Endothelial cell of umbilical vein (primary cell): ENCODE measurements at regions not wholly inside any gene's neighbourhood (a gene's known extent, or its start where the extent isn't known, plus 50 kb on each side); places are given as distances from the start of the nearest gene placed in this dataset.

Source experiments
- BruUV-seq: library from RNA; stranded (reverse); fragments of 400-500 nt; replicated peaks from 2 replicates; lab custom pipeline; 2021; lab: Mats Ljungman, UMichigan
- CTCF ChIA-PET: fragments of 300-600, 350-600 bp; sonication (Branson Sonifier 250); formaldehyde crosslinking; loops from one replicate; lab custom pipeline; 2021; ENCODE audit warnings: antibody characterized with exemption, inconsistent platforms; lab: Charles Lee
- POLR2A ChIA-PET: fragments of 300-600, 350-600 bp; sonication (Branson Sonifier 250); formaldehyde crosslinking; loops from one replicate; lab custom pipeline; 2021; ENCODE audit warnings: antibody characterized with exemption, inconsistent platforms; lab: Charles Lee
- DNase-seq: peaks from one replicate; pipeline ENCODE4 v3.0.0-alpha.2; 2011; ENCODE audit warnings: low read depth, low spot score
- FAIRE-seq: peaks from 2 replicates; lab custom pipeline; 2011; peaks lifted over from hg19 to GRCh38; lab: Jason Lieb, UNC
- H2AFZ ChIP-seq: 2 replicates; pipeline ENCODE4 v1.6.0; 2012; ENCODE audit warnings: low read depth, low read length, control low read depth, inconsistent platforms
- H3K27ac ChIP-seq: 2 replicates; pipeline ENCODE4 v1.5.1; 2011; ENCODE audit warnings: low read depth, mild to moderate bottlenecking, control low read depth, low read length, moderate library complexity; ENCODE audit not compliant: insufficient read depth
- H3K27me3 ChIP-seq, 2 experiments: 2 replicates each; pipeline versions ENCODE4 v1.6.0 to v1.6.1; 2011; ENCODE audit warnings: low read length in 2 of 2, mixed read lengths in 1 of 2; ENCODE audit not compliant: control insufficient read depth in 2 of 2, insufficient read depth in 2 of 2
- H3K36me3 ChIP-seq, 2 experiments: 2 replicates in 1 of 2; 3 replicates in 1 of 2; pipeline ENCODE4 v1.5.1; 2011; ENCODE audit warnings: low read length in 2 of 2, mild to moderate bottlenecking in 1 of 2, moderate library complexity in 1 of 2; ENCODE audit not compliant: control insufficient read depth in 2 of 2, insufficient read depth in 2 of 2; ENCODE audit errors: extremely low read depth in 1 of 2
- H3K4me1 ChIP-seq: 3 replicates; pipeline ENCODE4 v1.5.1; 2011; ENCODE audit warnings: mild to moderate bottlenecking, low read length; ENCODE audit not compliant: control insufficient read depth, insufficient read depth; ENCODE audit errors: extremely low read depth
- H3K4me2 ChIP-seq: 2 replicates; pipeline ENCODE4 v1.6.1; 2011; ENCODE audit warnings: low read length, control low read depth, mixed read lengths; ENCODE audit not compliant: insufficient read depth
- H3K4me3 ChIP-seq, 3 experiments: fragments of 200-600 bp in 1 of 3; sonication (generic), shearing (Covaris generic) in 1 of 3; replicated peaks in 1 of 3; 2 replicates each; pipeline ENCODE4 v1.5.1; 2011 to 2016; ENCODE audit warnings: control low read depth in 3 of 3, low read length in 3 of 3, mild to moderate bottlenecking in 2 of 3, inconsistent platforms in 1 of 3, low read depth in 1 of 3, moderate library complexity in 1 of 3; ENCODE audit not compliant: insufficient read depth in 1 of 3
- H3K79me2 ChIP-seq: 2 replicates; pipeline ENCODE4 v1.6.0; 2012; ENCODE audit warnings: low read length, inconsistent platforms; ENCODE audit not compliant: control insufficient read depth, insufficient read depth
- H3K9ac ChIP-seq: replicated peaks from 2 replicates; pipeline ENCODE3; 2011; ENCODE audit warnings: low read length, control low read depth; ENCODE audit not compliant: insufficient read depth; ENCODE audit errors: extremely low read depth
- H3K9me1 ChIP-seq: replicated peaks from 3 replicates; pipeline ENCODE4 v1.6.0; 2011; ENCODE audit warnings: mild to moderate bottlenecking, low read length; ENCODE audit not compliant: control insufficient read depth, insufficient read depth; ENCODE audit errors: extremely low read depth
- H3K9me3 ChIP-seq: replicated peaks from 2 replicates; pipeline ENCODE4 v1.5.1; 2012; ENCODE audit warnings: low read length, inconsistent platforms; ENCODE audit not compliant: control insufficient read depth, insufficient read depth
- H4K20me1 ChIP-seq: replicated peaks from 2 replicates; pipeline ENCODE3; 2011; ENCODE audit warnings: mild to moderate bottlenecking, low read length; ENCODE audit not compliant: control insufficient read depth, insufficient read depth; ENCODE audit errors: extremely low read depth
- EZH2 ChIP-seq: IDR thresholded peaks from 2 replicates; pipeline ENCODE4 v1.6.1; 2012; ENCODE audit warnings: borderline replicate concordance, low read depth, mild to moderate bottlenecking, moderate library complexity, low read length, inconsistent platforms; ENCODE audit not compliant: severe bottlenecking
- FOS ChIP-seq: IDR thresholded peaks from 2 replicates; pipeline ENCODE4 v1.6.1; 2011; ENCODE audit warnings: mild to moderate bottlenecking, low read length, moderate library complexity, borderline replicate concordance; ENCODE audit not compliant: insufficient read depth
- GATA2 ChIP-seq: IDR thresholded peaks from 2 replicates; pipeline ENCODE4 v1.7.0; 2011; ENCODE audit warnings: low read depth, mild to moderate bottlenecking, moderate library complexity, mixed read lengths, low read length; ENCODE audit not compliant: insufficient read length, insufficient read depth
- JUN ChIP-seq: IDR thresholded peaks from 2 replicates; pipeline ENCODE4 v1.6.1; 2011; ENCODE audit warnings: borderline replicate concordance, low read depth; ENCODE audit not compliant: insufficient read length, insufficient read depth
- MAX ChIP-seq: IDR thresholded peaks from 2 replicates; pipeline ENCODE4 v1.6.1; 2011; ENCODE audit not compliant: insufficient read depth, insufficient read length
- MYC ChIP-seq: IDR thresholded peaks from one replicate; pipeline ENCODE4 v1.6.1; 2011; ENCODE audit warnings: mild to moderate bottlenecking, low read depth, low read length
- POLR2A ChIP-seq: IDR thresholded peaks from 2 replicates; pipeline ENCODE4 v1.6.1; 2012; ENCODE audit warnings: low read depth, mild to moderate bottlenecking, control low read depth, low read length
- POLR2AphosphoS5 ChIP-seq: IDR thresholded peaks from 2 replicates; pipeline ENCODE4 v1.6.1; 2012; ENCODE audit warnings: low read depth, mild to moderate bottlenecking, control low read depth, low read length, moderate library complexity; ENCODE audit not compliant: insufficient read depth
- dilution Hi-C: fragments of 300-500 bp; cut with MboI; formaldehyde crosslinking; loops from one replicate; pipeline ENCODE4 v1.15.0; 2019; ENCODE audit warnings: low sequenced_read_pairs; ENCODE audit not compliant: extremely low pct_ligation_motif_present
- intact Hi-C: fragments of 100-400 bp; cut with micrococcal nuclease; formaldehyde crosslinking; loops from one replicate; pipeline ENCODE4 v1.10.0; 2022
- TF ChIP-seq, protein P1 (sequence below), 2 donors: IDR thresholded peaks; 1 replicate in 1 of 2; 2 replicates in 1 of 2; pipeline ENCODE4 v1.5.1; 2011; ENCODE audit warnings: low read length in 2 of 2, mild to moderate bottlenecking in 2 of 2, moderate library complexity in 2 of 2, control low read depth in 1 of 2, inconsistent platforms in 1 of 2, low read depth in 1 of 2; ENCODE audit not compliant: insufficient read depth in 1 of 2; ENCODE audit errors: extremely low read depth in 1 of 2

- dilution Hi-C loops = no loop called here
- intact Hi-C loops = no loop called here
- H4K20me1 ChIP-seq = no peaks in the 10 kb centered on the region
- BruUV-seq = no TSS peak
- no peaks in the 10 kb centered on the region for H3K4me1 ChIP-seq
- no peak overlapping the region for H2AFZ ChIP-seq
- POLR2A ChIA-PET = no interaction called here
- FAIRE-seq = no peak
- H3K27me3 ChIP-seq = no peaks in the 10 kb centered on the region
- no peaks in the 10 kb centered on the region for H3K36me3 ChIP-seq
- H3K4me3 ChIP-seq = no peak overlapping the region
- TF ChIP-seq JUN = no peak
- no peak for TF ChIP-seq EZH2
- H3K27ac ChIP-seq = no peak overlapping the region
- no peak overlapping the region for H3K9ac ChIP-seq
- no peak overlapping the region for H3K4me2 ChIP-seq
- no peak for DNase-seq
- no peaks in the 10 kb centered on the region for H3K79me2 ChIP-seq
- CTCF ChIA-PET = no interaction called here
- no peaks in the 10 kb centered on the region for H3K9me3 ChIP-seq
- no peaks in the 10 kb centered on the region for H3K9me1 ChIP-seq
These were observed 391.0 kb downstream of the MATN1 start for GRCh38 chr1:30332116-30333094.

- TF ChIP-seq GATA2 = no peak
- no peak for TF ChIP-seq FOS
- TF ChIP-seq EZH2 = no peak
- TF ChIP-seq MAX = no peak
- no peak for TF ChIP-seq POLR2A
- TF ChIP-seq MYC = no peak
- TF ChIP-seq, protein P1, sequence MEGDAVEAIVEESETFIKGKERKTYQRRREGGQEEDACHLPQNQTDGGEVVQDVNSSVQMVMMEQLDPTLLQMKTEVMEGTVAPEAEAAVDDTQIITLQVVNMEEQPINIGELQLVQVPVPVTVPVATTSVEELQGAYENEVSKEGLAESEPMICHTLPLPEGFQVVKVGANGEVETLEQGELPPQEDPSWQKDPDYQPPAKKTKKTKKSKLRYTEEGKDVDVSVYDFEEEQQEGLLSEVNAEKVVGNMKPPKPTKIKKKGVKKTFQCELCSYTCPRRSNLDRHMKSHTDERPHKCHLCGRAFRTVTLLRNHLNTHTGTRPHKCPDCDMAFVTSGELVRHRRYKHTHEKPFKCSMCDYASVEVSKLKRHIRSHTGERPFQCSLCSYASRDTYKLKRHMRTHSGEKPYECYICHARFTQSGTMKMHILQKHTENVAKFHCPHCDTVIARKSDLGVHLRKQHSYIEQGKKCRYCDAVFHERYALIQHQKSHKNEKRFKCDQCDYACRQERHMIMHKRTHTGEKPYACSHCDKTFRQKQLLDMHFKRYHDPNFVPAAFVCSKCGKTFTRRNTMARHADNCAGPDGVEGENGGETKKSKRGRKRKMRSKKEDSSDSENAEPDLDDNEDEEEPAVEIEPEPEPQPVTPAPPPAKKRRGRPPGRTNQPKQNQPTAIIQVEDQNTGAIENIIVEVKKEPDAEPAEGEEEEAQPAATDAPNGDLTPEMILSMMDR (IDR thresholded peaks at IDR 0.05; ENCODE audit: extremely low read depth in 1 of 2, insufficient read depth in 1 of 2, low read depth in 1 of 2, low read length in 2 of 2) = no peak
- TF ChIP-seq POLR2AphosphoS5 = no peak
- no peak for TF ChIP-seq JUN
- no peak overlapping the region for H2AFZ ChIP-seq
- no peaks in the 10 kb centered on the region for H4K20me1 ChIP-seq
- no peaks in the 10 kb centered on the region for H3K79me2 ChIP-seq
- intact Hi-C loops (no loop called here), dilution Hi-C loops (no loop called here)
- no peaks in the 10 kb centered on the region for H3K9me3 ChIP-seq
- ChIA-PET CTCF (no interaction called here), POLR2A (no interaction called here)
- H3K9me1 ChIP-seq = no peaks in the 10 kb centered on the region
- no peak overlapping the region for H3K27ac ChIP-seq
- H3K4me2 ChIP-seq = no peak overlapping the region
- no peak for FAIRE-seq
- BruUV-seq = no TSS peak
- no peaks in the 10 kb centered on the region for H3K27me3 ChIP-seq
- H3K4me1 ChIP-seq = no peaks in the 10 kb centered on the region
- no peaks in the 10 kb centered on the region for H3K36me3 ChIP-seq
- no peak for DNase-seq
- H3K4me3 ChIP-seq = no peak overlapping the region
- H3K9ac ChIP-seq = no peak overlapping the region
These were observed 391.8 kb downstream of the MATN1 start for GRCh38 chr1:30331415-30332065.
